SU-DHL-6 (cell line): ENCODE measurements at regions not wholly inside any gene's neighbourhood (a gene's known extent, or its start where the extent isn't known, plus 50 kb on each side); places are given as distances from the start of the nearest gene placed in this dataset.

ENCODE experiments used
- H2AFZ ChIP-seq: fragments of 200-600 bp; sonication (generic); 2 replicates; pipeline ENCODE4 v1.6.1; 2014; ENCODE audit warnings: low read depth, mild to moderate bottlenecking, moderate library complexity, mixed read lengths, antibody characterized with exemption, low read length; ENCODE audit not compliant: severe bottlenecking
- H3F3A ChIP-seq: fragments of 200-600 bp; shearing (Covaris generic); 2 replicates; pipeline ENCODE4 v1.6.0; 2016; ENCODE audit warnings: antibody characterized with exemption, mild to moderate bottlenecking; ENCODE audit not compliant: insufficient read depth
- H3K27ac ChIP-seq: fragments of 200-600 bp; sonication (generic); 2 replicates; pipeline ENCODE4 v1.5.1; 2016; ENCODE audit warnings: low read depth, mild to moderate bottlenecking, low read length, moderate library complexity, mixed read lengths
- H3K27me3 ChIP-seq: fragments of 200-600 bp; sonication (generic), shearing (Covaris generic); 2 replicates; pipeline ENCODE4 v1.6.0; 2014; ENCODE audit warnings: mild to moderate bottlenecking, low read length
- H3K36me3 ChIP-seq: fragments of 200-600 bp; sonication (generic); 2 replicates; pipeline ENCODE4 v1.6.1; 2014; ENCODE audit warnings: mild to moderate bottlenecking, low read length, mixed read lengths
- H3K4me2 ChIP-seq: fragments of 300-600, 200-600 bp; shearing (Covaris generic), sonication (generic); 2 replicates; pipeline ENCODE4 v1.6.0; 2014; ENCODE audit warnings: low read length, low read depth, mild to moderate bottlenecking; ENCODE audit not compliant: poor library complexity, severe bottlenecking
- H3K4me3 ChIP-seq: fragments of 200-600 bp; sonication (generic); 2 replicates; pipeline ENCODE4 v1.5.1; 2014; ENCODE audit warnings: antibody characterized with exemption, low read length, mild to moderate bottlenecking, mixed read lengths; ENCODE audit not compliant: insufficient read depth, poor library complexity, severe bottlenecking
- H3K79me2 ChIP-seq: fragments of 200-600 bp; sonication (generic); 2 replicates; pipeline ENCODE4 v1.6.1; 2014; ENCODE audit warnings: mild to moderate bottlenecking, low read length, moderate library complexity; ENCODE audit not compliant: insufficient read depth
- H3K9ac ChIP-seq: fragments of 200-600 bp; sonication (generic); 2 replicates; pipeline ENCODE4 v1.7.0; 2014; ENCODE audit warnings: mild to moderate bottlenecking, low read length
- H3K9me2 ChIP-seq: fragments of 200-600 bp; sonication (generic); replicated peaks from 2 replicates; pipeline ENCODE4 v1.6.1; 2014; ENCODE audit warnings: low read length; ENCODE audit not compliant: insufficient read depth
- H3K9me3 ChIP-seq: fragments of 200-600 bp; sonication (generic); 2 replicates; pipeline ENCODE4 v1.6.1; 2014; ENCODE audit warnings: low read length, mixed read lengths; ENCODE audit not compliant: insufficient read depth
- H4K20me1 ChIP-seq: fragments of 200-600 bp; sonication (generic); 2 replicates; pipeline ENCODE4 v1.6.1; 2014; ENCODE audit warnings: low read depth, mild to moderate bottlenecking, antibody characterized with exemption, low read length, moderate library complexity, mixed read lengths
- CTCF ChIP-seq: fragments of 200-600 bp; sonication (generic); IDR thresholded peaks from one replicate; pipeline ENCODE4 v1.5.1; 2017; ENCODE audit warnings: antibody characterized with exemption, mild to moderate bottlenecking, low read length, moderate library complexity; ENCODE audit not compliant: insufficient read depth, poor library complexity, severe bottlenecking
- EZH2phosphoT487 ChIP-seq: fragments of 200-600 bp; sonication (generic), shearing (Covaris generic); conservative IDR thresholded peaks from 2 replicates; pipeline ENCODE4 v1.6.1; 2018; ENCODE audit warnings: mild to moderate bottlenecking, antibody characterized with exemption, low read length, moderate library complexity, mixed read lengths

DNA sequence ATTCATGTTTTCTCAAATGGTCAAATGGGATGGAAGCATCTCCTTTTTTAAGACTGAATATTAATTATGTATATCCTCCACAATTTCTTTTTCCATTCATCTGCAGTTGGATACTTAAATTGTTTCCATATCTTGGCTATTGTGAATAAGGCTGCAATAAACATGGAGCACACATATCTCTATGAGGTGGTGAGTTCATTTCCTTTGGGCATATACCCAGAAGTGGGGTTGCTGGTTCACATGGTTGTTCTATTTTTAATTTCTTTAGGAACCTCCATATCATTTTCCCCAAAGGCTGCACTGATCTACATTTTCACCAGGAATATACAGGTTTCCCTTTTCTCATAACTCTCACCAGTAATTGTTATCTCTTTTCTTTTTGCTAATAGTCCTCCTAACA lies 566.3 kb downstream of the KCTD12 start:
- Histone ChIP-seq H3K9ac (no peak overlapping the region), H3K9me2 (no peaks in the 10 kb centered on the region), H4K20me1 (no peaks in the 10 kb centered on the region), H3F3A (no peaks in the 10 kb centered on the region), H3K27ac (no peak overlapping the region), H3K36me3 (no peaks in the 10 kb centered on the region), H3K4me3 (no peak overlapping the region), H2AFZ (no peak overlapping the region), H3K79me2 (no peaks in the 10 kb centered on the region), H3K9me3 (no peaks in the 10 kb centered on the region), H3K4me2 (no peak overlapping the region), H3K27me3 (no peaks in the 10 kb centered on the region)
- no peak for TF ChIP-seq EZH2phosphoT487
- TF ChIP-seq CTCF: no peak

- Histone ChIP-seq H3K9ac (no peak overlapping the region), H3F3A (no peaks in the 10 kb centered on the region), H3K4me2 (no peak overlapping the region), H3K27ac (no peak overlapping the region), H3K9me2 (no peaks in the 10 kb centered on the region), H3K4me3 (no peak overlapping the region), H3K36me3 (no peaks in the 10 kb centered on the region), H3K27me3 (no peaks in the 10 kb centered on the region), H2AFZ (no peak overlapping the region), H4K20me1 (no peaks in the 10 kb centered on the region), H3K79me2 (no peaks in the 10 kb centered on the region), H3K9me3 (no peaks in the 10 kb centered on the region)
- TF ChIP-seq EZH2phosphoT487 (no peak), CTCF (no peak)
These were observed 569.1 kb downstream of the KCTD12 start for GRCh38 chr13:76316998-76317527.

DNA sequence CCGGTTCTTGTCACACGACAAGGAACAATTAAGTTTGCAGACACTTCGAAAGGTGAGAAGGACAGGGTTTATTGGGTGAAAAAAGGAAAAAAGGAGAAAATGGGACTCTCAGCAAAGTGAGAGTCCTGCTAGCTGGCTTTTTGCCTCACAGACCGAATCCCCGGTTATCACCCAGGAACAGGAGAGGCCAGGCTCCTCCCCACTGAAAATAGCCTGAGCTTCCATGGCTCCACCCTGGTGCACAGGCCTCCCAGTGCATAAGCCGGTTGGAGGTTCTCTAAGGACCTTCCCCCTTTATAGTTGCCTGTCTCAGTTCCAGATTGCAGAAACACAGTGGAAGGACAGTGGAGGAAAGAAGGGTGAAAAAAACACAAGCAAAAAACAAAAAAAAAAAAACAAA lies 571.7 kb downstream of the KCTD12 start:
- Histone ChIP-seq H3F3A (no peaks in the 10 kb centered on the region), H2AFZ (no peak overlapping the region), H3K27me3 (no peaks in the 10 kb centered on the region), H3K4me2 (no peak overlapping the region), H3K36me3 (no peaks in the 10 kb centered on the region), H3K79me2 (no peaks in the 10 kb centered on the region), H3K4me3 (no peak overlapping the region), H3K27ac (no peak overlapping the region), H3K9me2 (no peaks in the 10 kb centered on the region), H3K9me3 (no peaks in the 10 kb centered on the region), H3K9ac (no peak overlapping the region), H4K20me1 (no peaks in the 10 kb centered on the region)
- TF ChIP-seq CTCF (no peak), EZH2phosphoT487 (no peak)

DNA sequence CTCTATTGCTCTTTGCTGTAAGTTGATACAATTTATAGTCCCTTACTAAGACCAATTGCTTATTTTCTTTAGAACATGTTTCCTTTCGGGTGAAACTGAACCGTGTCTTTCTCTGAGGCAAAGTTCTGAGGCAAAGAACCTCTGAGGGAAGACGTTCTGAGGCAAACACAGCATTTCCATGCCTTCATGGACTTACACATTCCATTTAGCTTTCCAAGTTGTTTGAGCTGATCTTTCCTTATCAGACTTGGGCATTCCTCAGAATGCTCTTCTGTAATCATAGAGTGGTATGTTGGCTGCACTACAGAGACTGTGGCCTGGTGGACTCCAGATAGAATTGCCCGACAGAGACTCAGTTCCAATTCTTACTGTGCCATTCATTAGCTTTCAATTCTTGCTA lies 579.1 kb downstream of the KCTD12 start:
- H2AFZ ChIP-seq: no peak overlapping the region
- no peaks in the 10 kb centered on the region for H3K9me3 ChIP-seq
- H3K4me2 ChIP-seq: no peak overlapping the region

More for the DNA sequence above, 579.1 kb downstream of the KCTD12 start:
- no peaks in the 10 kb centered on the region for H3K9me2 ChIP-seq
- TF ChIP-seq CTCF (no peak), EZH2phosphoT487 (no peak)
- H3K4me3 ChIP-seq: no peak overlapping the region
- H3K9ac ChIP-seq: no peak overlapping the region
- no peaks in the 10 kb centered on the region for H3K79me2 ChIP-seq
- H3F3A ChIP-seq: no peaks in the 10 kb centered on the region
- H4K20me1 ChIP-seq: no peaks in the 10 kb centered on the region
- no peak overlapping the region for H3K27ac ChIP-seq
- no peaks in the 10 kb centered on the region for H3K27me3 ChIP-seq
- H3K36me3 ChIP-seq: no peaks in the 10 kb centered on the region
